Gastroesophageal sphincter (tissue), 4 donors: ENCODE measurements at regions not wholly inside any gene's neighbourhood (a gene's known extent, or its start where the extent isn't known, plus 50 kb on each side); places are given as distances from the start of the nearest gene placed in this dataset.

Experiments used
- ATAC-seq: fragments of 150-250 bp; one replicate; pipeline ENCODE4 v1.9.1; 2016; ENCODE audit warnings: mild to moderate bottlenecking, moderate library complexity
- H3K27ac ChIP-seq, 4 donors: fragments of 200-600 bp; sonication (generic) in 3 of 4; 1 replicate in 3 of 4; 2 replicates in 1 of 4; pipeline ENCODE4 v1.5.1; 2016 to 2019
- H3K27me3 ChIP-seq: fragments of 200-600 bp; sonication (generic); one replicate; pipeline ENCODE4 v1.5.1; 2019
- H3K36me3 ChIP-seq, 2 donors: fragments of 200-600 bp; sonication (generic); one replicate each; pipeline ENCODE4 v1.5.1; 2019; ENCODE audit warnings: control low read depth in 1 of 2
- H3K4me1 ChIP-seq, 3 donors: fragments of 200-600 bp; sonication (generic); 1 replicate in 2 of 3; 2 replicates in 1 of 3; pipeline ENCODE4 v1.5.1; 2016 to 2019; ENCODE audit warnings: control low read depth in 2 of 3
- H3K4me3 ChIP-seq, 2 donors: fragments of 200-600 bp; sonication (generic); one replicate each; pipeline ENCODE4 v1.5.1; 2019; ENCODE audit warnings: mild to moderate bottlenecking in 1 of 2, moderate library complexity in 1 of 2
- H3K9me3 ChIP-seq, 3 donors: fragments of 200-600 bp; sonication (generic); one replicate each; pipeline ENCODE4 v1.5.1; 2017 to 2019; ENCODE audit warnings: control low read depth in 2 of 3
- CTCF ChIP-seq, 4 experiments: fragments of 200-600 bp in 2 of 4; fragments of 450-650 bp in 2 of 4; sonication (generic) in 1 of 4; IDR thresholded peaks; one replicate each; pipeline ENCODE4 v1.5.1; 2017 to 2019; ENCODE audit warnings: antibody characterized with exemption in 4 of 4, mild to moderate bottlenecking in 2 of 4, moderate library complexity in 2 of 4
- EP300 ChIP-seq: sonication (generic); formaldehyde crosslinking; IDR thresholded peaks from one replicate; pipeline ENCODE4 v1.6.1; 2017; ENCODE audit warnings: antibody characterized with exemption, mild to moderate bottlenecking
- POLR2A ChIP-seq, 2 donors: fragments of 450-650 bp; IDR thresholded peaks; one replicate each; pipeline ENCODE4 v1.6.1; 2017; ENCODE audit warnings: antibody characterized with exemption in 2 of 2, mild to moderate bottlenecking in 2 of 2, moderate library complexity in 1 of 2
- POLR2AphosphoS5 ChIP-seq: sonication (generic); formaldehyde crosslinking; IDR thresholded peaks from one replicate; pipeline ENCODE4 v1.6.1; 2017; ENCODE audit warnings: antibody characterized with exemption
- WGBS, 2 donors: methylation state at CpG; one replicate each; pipeline ENCODE4 v1.1.5; 2018; ENCODE audit warnings: low coverage in 1 of 2; 5-methylcytosine and 5-hydroxymethylcytosine counted together

- no peak overlapping the region for H3K27ac ChIP-seq
- ATAC-seq, result no peak
- H3K4me1 ChIP-seq, result no peaks in the 10 kb centered on the region
- H3K27me3 ChIP-seq, result no peaks in the 10 kb centered on the region
- no peaks in the 10 kb centered on the region for H3K36me3 ChIP-seq
- no peak overlapping the region for H3K4me3 ChIP-seq
- H3K9me3 ChIP-seq, result no peaks in the 10 kb centered on the region
- WGBS, 2 donors, result 66 to 85% methylated on average over 2 of the region's 2 CpGs
- TF ChIP-seq CTCF (IDR thresholded peaks at IDR 0.05), result no peak
- TF ChIP-seq EP300, result no peak
- TF ChIP-seq POLR2AphosphoS5, result no peak
- no peak for TF ChIP-seq POLR2A (IDR thresholded peaks at IDR 0.05)
These were observed 648.5 kb upstream of the KIRREL3 start for GRCh38 chr11:127649071-127649470.

- no peaks in the 10 kb centered on the region for H3K27me3 ChIP-seq
- H3K4me3 ChIP-seq, result no peak overlapping the region
- no peak for ATAC-seq
- H3K27ac ChIP-seq, result no peak overlapping the region
- no peaks in the 10 kb centered on the region for H3K4me1 ChIP-seq
- H3K36me3 ChIP-seq, result no peaks in the 10 kb centered on the region
- no peaks in the 10 kb centered on the region for H3K9me3 ChIP-seq
- TF ChIP-seq POLR2AphosphoS5 (no peak), CTCF (IDR thresholded peaks at IDR 0.05) (no peak), EP300 (no peak), POLR2A (IDR thresholded peaks at IDR 0.05) (no peak)
These were observed 648.0 kb upstream of the KIRREL3 start for GRCh38 chr11:127648583-127648982.

- ATAC-seq, result no peak
- H3K4me3 ChIP-seq, result no peak overlapping the region
- H3K27me3 ChIP-seq, result no peaks in the 10 kb centered on the region
- no peaks in the 10 kb centered on the region for H3K4me1 ChIP-seq
- no peaks in the 10 kb centered on the region for H3K9me3 ChIP-seq
- TF ChIP-seq CTCF (IDR thresholded peaks at IDR 0.05), result no peak
- no peak for TF ChIP-seq POLR2A (IDR thresholded peaks at IDR 0.05)
- no peak for TF ChIP-seq POLR2AphosphoS5
- no peak for TF ChIP-seq EP300
- WGBS, 2 donors, result 95 to 98% methylated on average over 4 of the region's 4 CpGs
- H3K27ac ChIP-seq, result no peak overlapping the region
- no peaks in the 10 kb centered on the region for H3K36me3 ChIP-seq
These were observed 643.8 kb upstream of the KIRREL3 start for GRCh38 chr11:127644366-127644765.

- no peak overlapping the region for H3K27ac ChIP-seq
- no peaks in the 10 kb centered on the region for H3K9me3 ChIP-seq
- H3K4me1 ChIP-seq, result no peaks in the 10 kb centered on the region
- no peaks in the 10 kb centered on the region for H3K27me3 ChIP-seq
- WGBS, 2 donors, result 10 to 55% methylated on average over 2 to 5 of the region's 5 CpGs
- no peaks in the 10 kb centered on the region for H3K36me3 ChIP-seq
- TF ChIP-seq POLR2AphosphoS5, result no peak
- TF ChIP-seq POLR2A (IDR thresholded peaks at IDR 0.05), result no peak
- no peak for TF ChIP-seq CTCF (IDR thresholded peaks at IDR 0.05)
- TF ChIP-seq EP300, result no peak
- H3K4me3 ChIP-seq, result no peak overlapping the region
- ATAC-seq, result no peak
These were observed 642.9 kb upstream of the KIRREL3 start for GRCh38 chr11:127643268-127644058.
